ENCODE measurements at regions not wholly inside any gene's neighbourhood (a gene's known extent, or its start where the extent isn't known, plus 50 kb on each side); places are given as distances from the start of the nearest gene placed in this dataset.

DNA sequence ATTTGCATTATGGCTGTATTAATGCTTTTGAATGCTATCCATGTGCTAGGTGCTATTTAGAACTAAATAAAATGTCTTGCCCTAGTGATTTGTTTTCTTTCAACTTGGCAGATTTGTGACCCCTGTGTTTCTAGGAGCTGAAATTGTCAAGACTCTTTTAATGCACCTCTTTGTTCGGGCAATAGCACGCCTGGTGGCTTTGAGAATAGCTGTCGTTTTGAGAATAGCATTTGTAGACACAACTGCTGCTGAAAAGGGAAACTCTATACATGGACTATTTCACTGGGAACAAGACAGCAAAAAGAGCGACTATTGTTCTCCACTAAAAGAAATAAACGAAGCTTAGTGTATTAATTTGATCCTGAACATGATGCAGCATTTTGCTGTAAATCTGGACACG, 352.1 kb upstream of the ZNF521 start:
- in situ Hi-C loops (cut with MboI; ENCODE audit: low pct_ligation_motif_present in 1 of 4, low pct_unique_long_range_greater_than_20kb in 1 of 4, low sequenced_read_pairs in 3 of 4) (no loop called here), intact Hi-C loops (cut with DNase I; ENCODE audit: low total_unique reads) (no loop called here)
- Histone ChIP-seq H3K27me3 (no peaks in the 10 kb centered on the region), H3K9me3 (no peaks in the 10 kb centered on the region), H3K4me3 (no peak overlapping the region), H3K4me1 (no peaks in the 10 kb centered on the region), H3K27ac (no peak overlapping the region), H3K36me3 (no peaks in the 10 kb centered on the region)
- WGBS, 2 donors (ENCODE audit: low coverage in 1 of 2) = 67 to 79% methylated on average over 3 to 6 of the region's 6 CpGs
- no peak for DNase-seq
- TF ChIP-seq, protein P1, sequence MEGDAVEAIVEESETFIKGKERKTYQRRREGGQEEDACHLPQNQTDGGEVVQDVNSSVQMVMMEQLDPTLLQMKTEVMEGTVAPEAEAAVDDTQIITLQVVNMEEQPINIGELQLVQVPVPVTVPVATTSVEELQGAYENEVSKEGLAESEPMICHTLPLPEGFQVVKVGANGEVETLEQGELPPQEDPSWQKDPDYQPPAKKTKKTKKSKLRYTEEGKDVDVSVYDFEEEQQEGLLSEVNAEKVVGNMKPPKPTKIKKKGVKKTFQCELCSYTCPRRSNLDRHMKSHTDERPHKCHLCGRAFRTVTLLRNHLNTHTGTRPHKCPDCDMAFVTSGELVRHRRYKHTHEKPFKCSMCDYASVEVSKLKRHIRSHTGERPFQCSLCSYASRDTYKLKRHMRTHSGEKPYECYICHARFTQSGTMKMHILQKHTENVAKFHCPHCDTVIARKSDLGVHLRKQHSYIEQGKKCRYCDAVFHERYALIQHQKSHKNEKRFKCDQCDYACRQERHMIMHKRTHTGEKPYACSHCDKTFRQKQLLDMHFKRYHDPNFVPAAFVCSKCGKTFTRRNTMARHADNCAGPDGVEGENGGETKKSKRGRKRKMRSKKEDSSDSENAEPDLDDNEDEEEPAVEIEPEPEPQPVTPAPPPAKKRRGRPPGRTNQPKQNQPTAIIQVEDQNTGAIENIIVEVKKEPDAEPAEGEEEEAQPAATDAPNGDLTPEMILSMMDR (IDR thresholded peaks at IDR 0.05) = no peak
- TF ChIP-seq POLR2A (IDR thresholded peaks at IDR 0.05) (no peak), POLR2AphosphoS5 (IDR thresholded peaks at IDR 0.05) (no peak), EP300 (IDR thresholded peaks at IDR 0.05; ENCODE audit: low read depth) (no peak)

DNA sequence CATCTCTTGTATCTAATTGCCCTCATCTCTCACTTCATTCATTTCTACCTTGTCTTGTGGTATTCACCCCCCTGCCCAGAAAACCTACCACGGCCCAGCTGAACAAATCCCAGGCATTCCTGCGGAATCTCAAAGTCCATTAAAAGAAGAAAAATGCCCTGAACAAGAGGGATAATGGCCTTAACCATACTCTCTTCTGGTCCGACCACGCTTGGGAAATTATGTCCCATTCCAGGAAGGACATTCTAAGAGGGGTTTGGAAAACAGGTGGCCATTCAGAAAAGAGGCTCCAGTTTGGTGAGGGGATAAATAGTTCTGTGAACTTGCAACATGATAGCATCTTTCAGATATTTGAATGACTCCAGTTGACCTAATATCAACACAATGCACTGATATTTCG, 349.9 kb upstream of the ZNF521 start:
- in situ Hi-C loops (cut with MboI; ENCODE audit: low pct_ligation_motif_present in 1 of 4, low pct_unique_long_range_greater_than_20kb in 1 of 4, low sequenced_read_pairs in 3 of 4) = no loop called here
- H3K27ac ChIP-seq = no peak overlapping the region
- H3K9me3 ChIP-seq = no peaks in the 10 kb centered on the region
- no peaks in the 10 kb centered on the region for H3K4me1 ChIP-seq
- no peak for TF ChIP-seq EP300 (IDR thresholded peaks at IDR 0.05; ENCODE audit: low read depth)
- no peak for TF ChIP-seq POLR2A (IDR thresholded peaks at IDR 0.05)
- TF ChIP-seq, protein P1 (IDR thresholded peaks at IDR 0.05) = no peak
- no peak for TF ChIP-seq POLR2AphosphoS5 (IDR thresholded peaks at IDR 0.05)
- DNase-seq = no peak
- intact Hi-C loops (cut with DNase I; ENCODE audit: low total_unique reads) = no loop called here
- H3K36me3 ChIP-seq = no peaks in the 10 kb centered on the region
- H3K27me3 ChIP-seq = no peaks in the 10 kb centered on the region
- no peak overlapping the region for H3K4me3 ChIP-seq
- WGBS, 2 donors (ENCODE audit: low coverage in 1 of 2) = 81 to 88% methylated on average over 5 of the region's 5 CpGs

DNA sequence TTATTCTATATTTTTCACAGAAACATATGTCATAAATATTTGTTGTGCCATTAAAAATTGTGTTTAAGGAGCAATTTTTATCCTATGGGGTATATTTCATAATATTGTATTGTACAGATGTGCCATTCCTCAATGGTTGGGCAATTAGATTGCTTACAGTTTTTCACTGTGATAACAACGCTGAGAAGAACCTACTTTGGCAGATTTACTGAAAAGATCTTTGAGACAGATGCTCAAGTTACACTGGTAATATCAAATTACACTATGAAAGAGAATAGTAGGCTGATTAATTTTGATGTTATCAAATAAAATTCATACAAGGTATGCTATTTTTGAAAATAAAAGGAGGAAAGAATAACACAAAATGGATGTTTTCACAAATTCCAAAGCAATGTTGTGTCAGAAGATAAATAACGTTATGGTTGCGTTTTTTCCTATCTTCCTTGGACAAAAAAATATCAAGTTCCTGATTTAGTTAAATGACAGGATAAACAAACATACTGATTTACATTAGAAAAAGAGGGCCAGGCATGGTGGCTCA, 335.1 kb upstream of the ZNF521 start:
- Histone ChIP-seq H3K4me3 (no peak overlapping the region), H3K27ac (no peak overlapping the region), H3K36me3 (no peaks in the 10 kb centered on the region), H3K27me3 (no peaks in the 10 kb centered on the region), H3K9me3 (no peaks in the 10 kb centered on the region), H3K4me1 (no peaks in the 10 kb centered on the region)
- no peak for TF ChIP-seq POLR2AphosphoS5 (IDR thresholded peaks at IDR 0.05)
- TF ChIP-seq, protein P1 (IDR thresholded peaks at IDR 0.05) = no peak
- TF ChIP-seq EP300 (IDR thresholded peaks at IDR 0.05; ENCODE audit: low read depth) = no peak
- TF ChIP-seq POLR2A (IDR thresholded peaks at IDR 0.05) = no peak
- intact Hi-C loops (cut with DNase I; ENCODE audit: low total_unique reads) (no loop called here), in situ Hi-C loops (cut with MboI; ENCODE audit: low pct_ligation_motif_present in 1 of 4, low pct_unique_long_range_greater_than_20kb in 1 of 4, low sequenced_read_pairs in 3 of 4) (no loop called here)
- no peak for DNase-seq
- WGBS, 2 donors (ENCODE audit: low coverage in 1 of 2) = 66 to 79% methylated on average over 3 of the region's 3 CpGs

DNA sequence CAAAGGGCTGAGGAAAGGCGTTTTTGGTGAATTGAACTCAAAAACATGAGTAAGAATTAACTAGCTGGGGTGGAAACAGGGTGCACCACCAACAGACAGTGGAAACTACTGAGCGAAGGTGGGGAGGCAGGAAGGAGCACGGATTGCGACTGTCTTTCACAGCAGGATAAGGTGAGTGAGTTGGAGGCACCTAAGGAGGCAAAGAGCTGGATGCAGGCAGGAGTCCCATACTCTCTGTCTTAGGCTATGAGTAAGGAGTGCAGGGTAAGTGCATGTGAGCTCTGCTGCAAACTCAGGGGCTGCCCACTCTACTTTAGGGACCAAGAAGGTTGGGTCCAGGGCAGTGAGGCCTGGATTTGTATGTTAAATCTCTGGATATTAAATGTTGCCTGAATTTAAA, 333.1 kb upstream of the ZNF521 start:
- in situ Hi-C loops (cut with MboI; ENCODE audit: low pct_ligation_motif_present in 1 of 4, low pct_unique_long_range_greater_than_20kb in 1 of 4, low sequenced_read_pairs in 3 of 4) (no loop called here), intact Hi-C loops (cut with DNase I; ENCODE audit: low total_unique reads) (no loop called here)
- 83 to 85% methylated on average over 4 of the region's 4 CpGs for WGBS, 2 donors (ENCODE audit: low coverage in 1 of 2)
- no peaks in the 10 kb centered on the region for H3K4me1 ChIP-seq
- no peak overlapping the region for H3K4me3 ChIP-seq
- no peak overlapping the region for H3K27ac ChIP-seq
- H3K36me3 ChIP-seq = no peaks in the 10 kb centered on the region
- TF ChIP-seq, protein P1 (IDR thresholded peaks at IDR 0.05) = no peak
- TF ChIP-seq POLR2A (IDR thresholded peaks at IDR 0.05) (no peak), EP300 (IDR thresholded peaks at IDR 0.05; ENCODE audit: low read depth) (no peak), POLR2AphosphoS5 (IDR thresholded peaks at IDR 0.05) (no peak)
- no peak for DNase-seq
- H3K27me3 ChIP-seq = no peaks in the 10 kb centered on the region
- no peaks in the 10 kb centered on the region for H3K9me3 ChIP-seq

Data from transverse colon (tissue), 4 donors.